Dendritic cell treated with granulocyte-macrophage colony-stimulating factor and Interleukin-4, amounts not matched to agents 40 ng/mL and 50 ng/mL, for 4 days (primary cell): ENCODE measurements at regions not wholly inside any gene's neighbourhood (a gene's known extent, or its start where the extent isn't known, plus 50 kb on each side); places are given as distances from the start of the nearest gene placed in this dataset.
"Not testable (repeated sequence)": the region's sequence is repeated elsewhere in the genome, so short reads cannot be mapped to it uniquely, and the experiment has no call there.

Source experiments
- H3K27ac Mint-ChIP-seq: one replicate; pipeline ENCODE4 v1.8.0; 2022; ENCODE audit warnings: mild to moderate bottlenecking, mixed read lengths
- H3K27me3 Mint-ChIP-seq: one replicate; pipeline ENCODE4 v1.8.0; 2022; ENCODE audit warnings: mild to moderate bottlenecking, mixed read lengths
- H3K36me3 Mint-ChIP-seq: one replicate; pipeline ENCODE4 v1.8.0; 2022; ENCODE audit warnings: low read depth, mixed read lengths
- H3K4me1 Mint-ChIP-seq: one replicate; pipeline ENCODE4 v1.8.0; 2022; ENCODE audit warnings: low read depth, mixed read lengths
- H3K4me3 Mint-ChIP-seq: one replicate; pipeline ENCODE4 v1.8.0; 2022; ENCODE audit warnings: mild to moderate bottlenecking, moderate library complexity, mixed read lengths
- H3K9me3 Mint-ChIP-seq: one replicate; pipeline ENCODE4 v1.8.0; 2022; ENCODE audit warnings: mixed read lengths
- intact Hi-C: fragments of 100-400 bp; cut with micrococcal nuclease; formaldehyde crosslinking; loops from one replicate; pipeline ENCODE4 v1.15.0; 2022

DNA sequence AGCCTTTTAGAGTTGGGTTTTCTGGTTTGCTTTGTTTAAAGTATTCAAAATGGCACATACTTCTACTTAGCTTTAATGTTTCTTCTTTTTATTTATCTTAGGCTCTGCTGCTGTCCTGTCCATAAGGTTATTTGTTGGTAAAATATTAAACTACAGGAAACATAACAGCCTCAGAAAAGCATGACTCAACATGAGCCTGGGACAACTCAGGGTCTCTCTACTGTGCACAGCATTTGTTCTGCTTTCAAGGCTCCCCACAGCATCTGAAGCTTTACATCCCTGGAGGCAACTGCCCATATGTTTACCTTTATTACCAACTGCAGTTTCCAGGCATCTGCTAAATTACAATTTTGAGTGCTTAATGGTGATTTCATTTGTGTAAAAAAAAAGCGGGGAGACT, 954.2 kb upstream of the FBXO33 start:
- H3K9me3 Mint-ChIP-seq, result no peaks in the 10 kb centered on the region
- intact Hi-C loops, result no loop called here
- H3K27ac Mint-ChIP-seq, result no peak overlapping the region
- no peaks in the 10 kb centered on the region for H3K36me3 Mint-ChIP-seq
- H3K4me1 Mint-ChIP-seq, result no peaks in the 10 kb centered on the region
- H3K27me3 Mint-ChIP-seq, result no peaks in the 10 kb centered on the region
- H3K4me3 Mint-ChIP-seq, result no peak overlapping the region

DNA sequence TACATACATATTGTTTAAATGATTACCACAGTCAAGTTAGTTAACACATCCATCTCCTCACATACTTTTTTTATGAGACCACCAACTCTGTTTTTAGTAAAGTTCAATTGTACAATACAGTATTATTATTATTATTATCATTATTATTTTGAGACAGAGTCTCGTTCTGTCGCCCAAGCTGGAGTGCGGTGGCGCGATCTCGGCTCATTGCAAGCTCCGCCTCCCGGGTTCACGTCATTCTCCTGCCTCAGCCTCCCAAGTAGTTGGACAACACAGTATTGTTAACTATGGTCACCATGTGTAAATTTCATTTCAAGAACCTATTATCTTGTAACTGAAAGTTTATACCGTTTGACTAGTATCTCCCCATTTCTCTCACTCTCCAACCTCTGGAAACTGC, 942.0 kb upstream of the FBXO33 start:
- Mint-ChIP-seq H3K36me3 (no peaks in the 10 kb centered on the region), H3K27me3 (no peaks in the 10 kb centered on the region), H3K9me3 (peaks cover 27% of the 10 kb centered on the region), H3K27ac (no peak overlapping the region), H3K4me1 (no peaks in the 10 kb centered on the region), H3K4me3 (no peak overlapping the region)
- intact Hi-C loops, result no loop called here

DNA sequence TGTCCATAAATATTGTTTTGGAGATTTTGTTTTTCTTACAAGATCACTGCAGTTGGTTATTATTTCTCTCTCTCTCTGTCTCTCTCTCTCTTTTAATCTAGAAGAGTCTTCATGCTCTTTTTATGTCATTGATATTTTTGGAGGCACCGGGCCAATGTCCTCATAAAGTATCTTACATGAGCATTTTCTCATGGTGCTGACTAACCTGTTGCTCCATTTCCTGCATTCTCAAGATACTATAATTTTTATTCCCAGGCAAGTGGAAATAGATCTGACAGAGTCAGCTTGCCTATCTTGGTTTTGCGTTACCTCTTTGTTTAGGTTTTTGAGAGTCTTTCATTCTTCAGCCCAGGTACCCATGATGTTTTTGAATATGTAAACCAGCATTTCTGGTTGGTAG, 938.8 kb upstream of the FBXO33 start:
- intact Hi-C loops, result no loop called here
- peaks cover 25% of the 10 kb centered on the region for H3K9me3 Mint-ChIP-seq
- H3K27me3 Mint-ChIP-seq, result no peaks in the 10 kb centered on the region
- no peaks in the 10 kb centered on the region for H3K4me1 Mint-ChIP-seq
- no peak overlapping the region for H3K4me3 Mint-ChIP-seq
- H3K36me3 Mint-ChIP-seq, result no peaks in the 10 kb centered on the region
- no peak overlapping the region for H3K27ac Mint-ChIP-seq

DNA sequence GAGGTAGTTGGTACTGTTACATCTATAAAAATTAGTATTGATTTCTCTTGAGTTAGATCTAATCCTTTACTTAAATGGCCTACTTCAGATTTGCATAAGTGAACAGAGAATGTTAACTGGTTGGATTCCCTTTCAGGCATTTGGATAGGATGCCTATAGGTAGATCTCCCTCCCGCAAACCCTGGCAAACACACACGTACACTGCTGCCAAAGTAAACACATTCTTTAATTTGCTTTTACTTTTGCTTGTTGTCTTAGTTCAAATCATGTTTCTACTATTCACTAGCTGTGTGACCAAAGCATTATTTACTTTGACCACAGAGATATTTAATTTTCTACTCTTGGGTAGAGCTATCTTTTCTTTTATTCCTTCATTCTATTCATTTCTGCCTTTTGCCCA, 936.1 kb upstream of the FBXO33 start:
- Mint-ChIP-seq H3K4me1 (no peaks in the 10 kb centered on the region), H3K36me3 (no peaks in the 10 kb centered on the region), H3K27ac (no peak overlapping the region), H3K4me3 (no peak overlapping the region), H3K9me3 (peaks cover 36% of the 10 kb centered on the region), H3K27me3 (no peaks in the 10 kb centered on the region)
- intact Hi-C loops, result no loop called here

DNA sequence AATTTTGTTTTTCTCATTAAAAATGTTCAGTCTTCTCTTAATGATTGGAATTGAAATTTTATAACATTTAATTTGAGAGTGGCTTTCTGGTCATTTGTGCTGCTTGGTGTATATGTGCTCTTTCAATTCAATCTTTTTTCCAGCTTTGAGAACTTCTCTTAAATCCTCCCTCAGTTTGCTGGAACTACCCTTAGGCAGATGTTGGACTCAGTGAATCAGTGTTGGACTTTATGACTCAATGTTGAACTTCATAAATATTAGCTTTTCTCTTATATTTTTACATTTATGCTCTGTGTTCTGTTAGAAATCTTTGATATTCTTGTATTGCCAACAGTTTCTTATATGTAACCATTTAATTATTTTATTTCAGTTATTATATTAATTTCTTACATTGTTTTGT, 935.5 kb upstream of the FBXO33 start:
- Mint-ChIP-seq H3K4me3 (no peak overlapping the region), H3K36me3 (no peaks in the 10 kb centered on the region), H3K27ac (no peak overlapping the region), H3K4me1 (no peaks in the 10 kb centered on the region), H3K27me3 (no peaks in the 10 kb centered on the region), H3K9me3 (peaks cover 40% of the 10 kb centered on the region)
- intact Hi-C loops, result no loop called here

DNA sequence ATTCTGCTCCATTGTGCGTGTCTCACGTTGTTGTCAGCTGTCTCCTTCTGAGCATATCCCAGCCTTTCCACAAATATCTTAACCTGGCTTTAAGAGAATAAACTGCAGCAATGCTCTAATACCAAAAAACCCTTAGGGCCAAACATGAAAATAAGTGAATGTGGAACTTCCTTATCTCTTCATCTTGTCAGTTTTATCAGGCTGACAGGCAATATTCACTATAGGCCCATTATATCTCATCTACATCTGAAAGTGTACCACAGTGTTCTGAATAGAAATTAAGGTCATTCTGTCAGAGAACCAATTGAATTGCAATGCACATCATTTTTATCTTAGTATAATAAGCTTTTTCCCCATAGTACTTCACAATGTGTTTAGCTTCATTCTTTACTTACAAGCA, 933.1 kb upstream of the FBXO33 start:
- Mint-ChIP-seq H3K9me3 (peaks cover 29% of the 10 kb centered on the region), H3K4me1 (no peaks in the 10 kb centered on the region), H3K36me3 (no peaks in the 10 kb centered on the region), H3K27me3 (no peaks in the 10 kb centered on the region), H3K27ac (no peak overlapping the region), H3K4me3 (no peak overlapping the region)
- intact Hi-C loops, result no loop called here

DNA sequence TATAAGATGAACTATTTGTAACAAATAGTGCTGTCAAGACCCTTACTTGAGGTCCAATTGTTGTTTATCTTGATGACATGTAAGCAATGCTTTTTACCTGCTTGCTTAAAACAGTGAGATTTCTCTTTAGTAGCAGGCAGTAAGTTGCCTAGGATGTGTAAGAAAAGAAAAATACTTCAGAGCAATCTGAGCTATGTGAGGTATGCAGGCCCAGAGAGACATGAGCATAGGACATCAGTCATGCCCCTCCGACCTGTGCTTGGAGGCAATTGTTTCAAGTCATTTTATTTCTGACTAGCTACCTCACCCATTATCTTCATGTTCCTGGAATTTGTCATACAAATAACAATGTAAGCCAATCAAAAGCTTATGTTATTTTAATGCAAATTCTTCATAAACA, 930.6 kb upstream of the FBXO33 start:
- Mint-ChIP-seq H3K27ac (no peak overlapping the region), H3K4me1 (no peaks in the 10 kb centered on the region), H3K4me3 (no peak overlapping the region), H3K36me3 (no peaks in the 10 kb centered on the region), H3K9me3 (peaks cover 35% of the 10 kb centered on the region), H3K27me3 (no peaks in the 10 kb centered on the region)
- intact Hi-C loops, result no loop called here

DNA sequence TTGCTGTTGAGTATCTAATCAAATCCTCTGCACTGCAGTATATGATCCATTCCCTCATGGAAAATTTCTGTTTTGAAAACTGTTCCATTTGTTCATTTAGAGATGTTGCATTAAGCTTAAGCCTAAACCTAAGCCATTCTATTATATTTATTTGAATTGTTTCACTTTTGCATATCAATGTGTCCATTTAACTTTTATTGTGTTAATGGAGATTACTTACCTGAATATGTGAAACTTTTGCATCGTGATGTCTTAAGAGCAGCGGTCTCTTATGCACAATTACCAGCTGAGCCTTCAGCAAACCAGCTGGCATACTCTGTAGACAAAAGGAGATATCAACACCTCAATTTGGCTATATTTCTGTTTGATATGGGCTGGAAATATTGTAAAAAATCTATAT, 922.5 kb upstream of the FBXO33 start:
- no peak overlapping the region for H3K27ac Mint-ChIP-seq
- H3K36me3 Mint-ChIP-seq, result no peaks in the 10 kb centered on the region
- no peaks in the 10 kb centered on the region for H3K4me1 Mint-ChIP-seq
- H3K9me3 Mint-ChIP-seq, result peaks cover under 1% of the 10 kb centered on the region
- intact Hi-C loops, result no loop called here
- no peak overlapping the region for H3K4me3 Mint-ChIP-seq
- no peaks in the 10 kb centered on the region for H3K27me3 Mint-ChIP-seq

DNA sequence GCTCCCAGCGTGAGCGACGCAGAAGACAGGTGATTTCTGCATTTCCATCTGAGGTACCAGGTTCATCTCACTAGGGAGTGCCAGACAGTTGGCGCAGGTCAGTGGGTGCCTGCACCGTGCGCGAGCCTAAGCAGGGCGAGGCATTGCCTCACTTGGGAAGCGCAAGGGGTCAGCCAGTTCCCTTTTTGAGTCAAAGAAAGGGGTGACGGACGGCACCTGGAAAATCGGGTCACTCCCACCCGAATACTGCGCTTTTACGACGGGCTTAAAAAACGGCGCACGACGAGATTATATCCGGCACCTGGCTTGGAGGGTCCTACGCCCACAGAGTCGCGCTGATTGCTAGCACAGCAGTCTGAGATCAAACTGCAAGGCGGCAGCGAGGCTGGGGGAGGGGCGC, 915.9 kb upstream of the FBXO33 start:
- intact Hi-C loops, H3K27ac Mint-ChIP-seq, H3K4me3 Mint-ChIP-seq, H3K36me3 Mint-ChIP-seq, H3K9me3 Mint-ChIP-seq, H3K27me3 Mint-ChIP-seq, H3K4me1 Mint-ChIP-seq: not testable (repeated sequence)

DNA sequence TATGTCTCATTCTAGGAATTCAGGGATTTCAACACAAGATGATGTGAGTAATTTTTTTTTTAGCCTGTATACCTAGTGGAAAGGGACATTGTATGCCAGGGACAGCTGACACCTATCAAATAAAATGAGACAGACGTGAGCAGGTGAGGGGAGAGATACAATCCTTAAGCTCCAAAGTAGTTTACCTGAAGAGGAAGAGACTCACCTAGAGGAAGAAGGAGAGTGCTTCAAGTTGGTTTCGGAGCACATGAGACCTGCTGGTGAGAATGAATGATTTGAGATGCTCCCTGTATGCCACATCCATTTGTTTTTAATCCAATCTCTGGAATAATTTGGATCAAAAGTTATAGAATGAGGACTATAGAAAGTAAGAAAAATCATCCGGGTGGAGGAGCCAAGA, 915.4 kb upstream of the FBXO33 start:
- H3K4me1 Mint-ChIP-seq, result no peaks in the 10 kb centered on the region
- H3K27ac Mint-ChIP-seq, result no peak overlapping the region
- no peaks in the 10 kb centered on the region for H3K36me3 Mint-ChIP-seq
- H3K9me3 Mint-ChIP-seq, result peaks cover 9% of the 10 kb centered on the region
- no peak overlapping the region for H3K4me3 Mint-ChIP-seq
- no peaks in the 10 kb centered on the region for H3K27me3 Mint-ChIP-seq
- intact Hi-C loops, result no loop called here

DNA sequence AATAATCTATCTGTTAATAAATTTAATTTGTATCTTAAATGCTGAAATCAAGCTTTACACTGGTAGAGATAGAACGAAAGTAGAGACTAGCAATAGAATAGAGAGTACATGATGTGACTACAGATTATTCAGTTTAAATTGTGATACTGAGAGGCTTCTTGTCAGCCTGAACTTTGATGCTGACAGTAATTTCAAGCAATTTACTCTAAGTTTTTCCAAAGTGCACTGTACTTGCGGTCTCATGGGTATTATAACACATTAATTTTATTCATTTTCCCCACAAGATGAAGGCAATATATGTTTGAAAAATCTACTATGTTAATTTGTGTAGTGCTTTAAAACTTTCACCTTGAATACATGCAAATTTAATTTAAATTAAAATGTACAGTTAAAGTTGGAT, 914.0 kb upstream of the FBXO33 start:
- H3K4me3 Mint-ChIP-seq, result no peak overlapping the region
- H3K27me3 Mint-ChIP-seq, result no peaks in the 10 kb centered on the region
- intact Hi-C loops, result no loop called here
- H3K27ac Mint-ChIP-seq, result no peak overlapping the region
- no peaks in the 10 kb centered on the region for H3K4me1 Mint-ChIP-seq
- no peaks in the 10 kb centered on the region for H3K36me3 Mint-ChIP-seq
- H3K9me3 Mint-ChIP-seq, result peaks cover 19% of the 10 kb centered on the region

DNA sequence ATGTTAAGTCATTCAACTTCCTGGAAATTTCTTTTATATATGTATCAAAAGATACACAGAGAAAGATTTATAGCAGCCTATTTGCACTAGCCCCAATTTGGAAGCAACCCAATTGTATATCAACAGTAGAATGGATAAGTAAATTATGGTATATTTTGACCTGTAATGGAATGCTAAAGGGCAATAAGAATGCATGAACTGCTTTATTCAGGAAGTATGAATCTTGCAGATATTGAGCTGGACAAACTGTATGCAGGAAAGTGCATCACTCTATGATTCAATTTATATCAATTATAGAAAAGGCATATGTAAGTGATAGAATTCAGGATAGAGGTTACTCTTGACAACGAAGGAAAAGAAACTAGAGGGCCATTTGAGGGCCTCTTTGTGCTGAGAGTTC, 913.1 kb upstream of the FBXO33 start:
- H3K4me1 Mint-ChIP-seq, result no peaks in the 10 kb centered on the region
- H3K27me3 Mint-ChIP-seq, result no peaks in the 10 kb centered on the region
- no peaks in the 10 kb centered on the region for H3K36me3 Mint-ChIP-seq
- no peak overlapping the region for H3K27ac Mint-ChIP-seq
- no peak overlapping the region for H3K4me3 Mint-ChIP-seq
- intact Hi-C loops, result no loop called here
- peaks cover 27% of the 10 kb centered on the region for H3K9me3 Mint-ChIP-seq

DNA sequence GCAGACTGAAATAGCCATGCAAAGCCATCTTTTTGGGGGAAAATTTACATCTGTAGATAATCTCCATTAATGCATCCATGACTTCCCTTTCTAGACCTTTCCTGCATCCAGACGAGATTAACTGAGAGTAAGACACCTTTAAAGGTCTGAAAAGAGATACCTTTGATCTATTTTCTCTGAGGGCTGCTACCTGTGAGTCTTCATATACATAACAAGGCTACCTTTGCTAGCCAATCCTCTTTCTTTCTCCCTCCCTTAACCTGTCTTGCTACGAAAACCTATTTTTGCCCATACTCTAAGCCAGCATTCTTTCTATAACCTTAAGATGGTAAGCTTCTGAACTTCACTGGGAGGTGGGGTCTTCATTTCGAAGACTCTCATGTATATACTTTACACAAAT, 908.5 kb upstream of the FBXO33 start:
- Mint-ChIP-seq H3K27ac (no peak overlapping the region), H3K27me3 (no peaks in the 10 kb centered on the region), H3K4me3 (no peak overlapping the region), H3K4me1 (no peaks in the 10 kb centered on the region), H3K9me3 (peaks cover 29% of the 10 kb centered on the region), H3K36me3 (no peaks in the 10 kb centered on the region)
- intact Hi-C loops, result no loop called here

DNA sequence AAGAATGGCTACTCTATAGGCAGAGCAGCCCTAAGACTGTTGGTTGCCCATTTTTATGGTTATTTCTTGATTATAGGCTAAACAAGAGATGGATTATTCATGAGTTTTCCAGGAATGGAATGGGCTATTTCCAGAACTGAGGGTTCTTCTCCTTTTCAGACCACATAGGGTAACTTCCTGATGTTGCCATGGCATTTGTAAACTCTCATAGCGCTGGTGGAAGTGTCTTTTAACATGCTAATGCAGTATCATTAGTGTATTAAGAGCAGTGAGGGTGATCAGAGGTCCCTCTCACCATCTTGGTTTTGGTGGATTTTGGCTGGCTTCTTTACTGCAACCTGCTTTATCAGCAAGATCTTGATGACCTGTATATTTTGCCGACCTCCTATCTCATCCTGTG, 904.6 kb upstream of the FBXO33 start:
- Mint-ChIP-seq H3K9me3 (peaks cover 33% of the 10 kb centered on the region), H3K4me1 (no peaks in the 10 kb centered on the region), H3K27ac (no peak overlapping the region), H3K27me3 (no peaks in the 10 kb centered on the region), H3K4me3 (no peak overlapping the region), H3K36me3 (no peaks in the 10 kb centered on the region)
- intact Hi-C loops, result no loop called here

DNA sequence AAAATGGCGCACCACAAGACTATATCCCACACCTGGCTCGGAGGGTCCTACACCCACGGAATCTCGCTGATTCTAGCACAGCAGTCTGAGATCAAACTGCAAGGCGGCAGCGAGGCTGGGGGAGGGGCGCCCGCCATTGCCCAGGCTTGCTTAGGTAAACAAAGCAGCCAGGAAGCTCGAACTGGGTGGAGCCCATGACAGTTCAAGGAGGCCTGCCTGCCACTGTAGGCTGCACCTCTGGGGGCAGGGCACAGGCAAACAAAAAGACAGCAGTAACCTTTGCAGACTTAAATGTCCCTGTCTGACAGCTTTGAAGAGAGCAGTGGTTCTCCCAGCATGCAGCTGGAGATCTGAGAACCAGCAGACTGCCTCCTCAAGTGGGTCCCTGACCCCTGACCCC, 894.3 kb upstream of the FBXO33 start:
- H3K4me1 Mint-ChIP-seq, H3K9me3 Mint-ChIP-seq, H3K27ac Mint-ChIP-seq, H3K36me3 Mint-ChIP-seq, intact Hi-C loops, H3K27me3 Mint-ChIP-seq, H3K4me3 Mint-ChIP-seq: not testable (repeated sequence)

DNA sequence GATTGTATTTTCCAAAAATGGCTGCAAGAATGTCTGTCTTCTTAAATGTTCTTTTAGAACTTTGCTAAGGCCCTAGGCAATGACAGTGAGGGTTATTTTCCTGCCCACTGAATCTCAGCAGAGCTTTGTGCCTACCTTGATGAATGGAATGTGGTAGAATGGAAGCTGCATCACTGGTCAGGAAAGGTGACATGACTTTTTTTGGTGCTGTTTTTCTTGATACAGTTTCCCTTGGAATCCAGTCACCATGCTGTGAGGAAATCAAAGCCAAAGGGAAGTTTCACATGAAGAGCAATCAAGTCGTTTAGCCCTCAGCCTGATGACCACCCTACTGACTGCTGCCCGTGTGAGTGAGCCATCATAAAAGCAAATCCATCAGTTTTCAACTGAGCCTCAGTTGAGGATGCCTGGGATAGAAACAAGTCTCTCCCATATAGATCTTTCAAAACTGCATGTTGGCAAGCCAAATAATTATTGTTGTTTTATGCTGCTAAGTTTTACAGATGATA, 886.0 kb upstream of the FBXO33 start:
- H3K4me1 Mint-ChIP-seq, result no peaks in the 10 kb centered on the region
- peaks cover 8% of the 10 kb centered on the region for H3K9me3 Mint-ChIP-seq
- H3K4me3 Mint-ChIP-seq, result no peak overlapping the region
- intact Hi-C loops, result no loop called here
- no peaks in the 10 kb centered on the region for H3K27me3 Mint-ChIP-seq
- H3K27ac Mint-ChIP-seq, result no peak overlapping the region
- no peaks in the 10 kb centered on the region for H3K36me3 Mint-ChIP-seq
